Naive B cell (primary cell): ENCODE measurements at regions not wholly inside any gene's neighbourhood (a gene's known extent, or its start where the extent isn't known, plus 50 kb on each side); places are given as distances from the start of the nearest gene placed in this dataset.
"Not testable (repeated sequence)": the region's sequence is repeated elsewhere in the genome, so short reads cannot be mapped to it uniquely, and the experiment has no call there.

Experiments
- ATAC-seq, 2 donors: fragments of 150-1000 bp; cut with Tn5 transposase; 2 replicates each; pipeline ENCODE4 v1.10.0; 2021; ENCODE audit warnings: low read depth in 2 of 2, mild to moderate bottlenecking in 2 of 2, moderate library complexity in 2 of 2
- DNase-seq: peaks from one replicate; pipeline ENCODE4 v3.0.0; 2022
- H3K27ac Mint-ChIP-seq, 6 donors: one replicate each; pipeline ENCODE4 v1.8.0; 2020 to 2022; ENCODE audit warnings: mild to moderate bottlenecking in 6 of 6, mixed read lengths in 6 of 6, moderate library complexity in 5 of 6, inconsistent platforms in 2 of 6
- H3K27me3 Mint-ChIP-seq, 3 donors: one replicate each; pipeline ENCODE4 v1.8.0; 2021 to 2022; ENCODE audit warnings: mixed read lengths in 3 of 3, mild to moderate bottlenecking in 1 of 3
- H3K36me3 Mint-ChIP-seq, 2 donors: one replicate each; pipeline ENCODE4 v1.8.0; 2020 to 2022; ENCODE audit warnings: mixed read lengths in 2 of 2, inconsistent platforms in 1 of 2, mild to moderate bottlenecking in 1 of 2
- H3K4me1 Mint-ChIP-seq, 3 donors: one replicate each; pipeline ENCODE4 v1.8.0; 2020 to 2022; ENCODE audit warnings: mixed read lengths in 3 of 3, inconsistent platforms in 1 of 3, mild to moderate bottlenecking in 1 of 3, moderate library complexity in 1 of 3
- H3K4me3 Mint-ChIP-seq, 8 donors: one replicate each; pipeline ENCODE4 v1.8.0; 2020 to 2022; ENCODE audit warnings: mild to moderate bottlenecking in 8 of 8, mixed read lengths in 8 of 8, moderate library complexity in 8 of 8, inconsistent platforms in 2 of 8
- H3K9me3 Mint-ChIP-seq, 7 donors: one replicate each; pipeline ENCODE4 v1.8.0; 2020 to 2022; ENCODE audit warnings: mixed read lengths in 7 of 7, mild to moderate bottlenecking in 5 of 7, inconsistent platforms in 2 of 7, moderate library complexity in 1 of 7

DNA sequence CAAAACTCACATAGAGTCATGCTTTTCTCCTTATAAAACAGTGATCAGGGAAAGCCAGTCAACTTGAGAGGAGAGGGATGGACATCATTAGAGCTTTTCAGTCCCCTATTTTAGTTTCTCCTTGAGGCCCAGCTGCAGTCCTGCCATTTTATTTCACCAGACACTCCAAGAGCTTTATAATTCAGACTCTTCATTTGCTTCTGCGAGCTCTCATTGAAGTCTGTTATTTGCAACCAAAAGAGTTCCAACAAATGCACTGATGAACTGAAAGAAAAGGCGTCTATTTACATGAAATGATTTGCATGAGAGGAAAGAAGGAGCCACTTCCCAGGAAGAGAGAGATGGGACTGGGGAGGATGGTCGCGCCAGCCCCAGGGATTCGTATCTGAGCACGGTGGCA lies 86.8 kb downstream of the NDUFA12 start:
- Mint-ChIP-seq H3K4me1 (no peaks in the 10 kb centered on the region), H3K9me3 (peaks cover 0 to 6% (median 3%) of the 10 kb centered on the region in 7 donors), H3K36me3 (no peaks in the 10 kb centered on the region), H3K27me3 (peaks cover 0 to 8% (median 6%) of the 10 kb centered on the region in 3 donors), H3K4me3 (no peak overlapping the region), H3K27ac (no peak overlapping the region)
- DNase-seq: no peak
- no peak for ATAC-seq

DNA sequence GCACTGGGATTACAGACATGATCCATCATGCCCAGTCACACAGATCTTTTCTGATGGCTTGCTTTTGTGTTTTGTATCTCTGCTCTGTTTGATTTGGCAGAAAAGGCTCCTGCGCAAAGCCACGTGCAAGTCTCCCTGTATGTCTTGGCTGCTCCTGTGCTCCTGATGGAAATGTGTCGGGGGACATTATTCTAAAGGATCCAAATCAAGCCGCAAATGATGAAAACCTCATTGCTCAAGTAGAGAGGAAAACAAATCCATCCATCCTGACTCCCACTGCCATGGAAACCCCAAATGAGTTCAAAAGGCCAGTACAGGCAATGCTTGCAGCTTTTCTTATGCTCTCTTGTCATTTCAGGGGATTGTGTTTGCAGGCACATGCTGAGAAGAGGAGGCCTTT lies 93.8 kb downstream of the NDUFA12 start:
- Mint-ChIP-seq H3K9me3 (peaks cover 3 to 23% (median 12%) of the 10 kb centered on the region in 7 donors), H3K4me1 (no peaks in the 10 kb centered on the region), H3K4me3 (no peak overlapping the region), H3K27me3 (peaks cover 6 to 21% (median 12%) of the 10 kb centered on the region in 3 donors), H3K36me3 (peaks cover 12 to 14% of the 10 kb centered on the region in 2 donors), H3K27ac (no peak overlapping the region)
- ATAC-seq (no peak), DNase-seq (no peak)

GRCh38 chr12:94905749-94906148 lies 97.7 kb downstream of the NDUFA12 start:
- Mint-ChIP-seq H3K9me3 (peaks cover 3 to 19% (median 10%) of the 10 kb centered on the region in 7 donors), H3K36me3 (peaks cover 12 to 14% of the 10 kb centered on the region in 2 donors), H3K27me3 (peaks cover 6 to 21% (median 12%) of the 10 kb centered on the region in 3 donors)
- H3K27ac Mint-ChIP-seq, H3K4me3 Mint-ChIP-seq, DNase-seq, H3K4me1 Mint-ChIP-seq, ATAC-seq: not testable (repeated sequence)

- DNase-seq: no peak
- peaks cover 0 to 5% (median 3%) of the 10 kb centered on the region in 3 donors for H3K27me3 Mint-ChIP-seq
- no peak for ATAC-seq
- H3K36me3 Mint-ChIP-seq: no peaks in the 10 kb centered on the region
- H3K4me1 Mint-ChIP-seq: peaks cover 0 to 9% (median 0%) of the 10 kb centered on the region in 3 donors
- no peak overlapping the region for H3K4me3 Mint-ChIP-seq
- H3K9me3 Mint-ChIP-seq: peaks cover 0 to 4% (median 2%) of the 10 kb centered on the region in 7 donors
- peak overlapping the region in 1 of 6 donors; percentile 41 for H3K27ac Mint-ChIP-seq
Observed at GRCh38 chr12:94900496-94900895, 103.0 kb downstream of the NDUFA12 start.

- peaks cover 4 to 8% (median 5%) of the 10 kb centered on the region in 3 donors for H3K27me3 Mint-ChIP-seq
- H3K36me3 Mint-ChIP-seq: no peaks in the 10 kb centered on the region
- ATAC-seq: no peak
- no peak for DNase-seq
- H3K9me3 Mint-ChIP-seq: no peaks in the 10 kb centered on the region
- H3K4me1 Mint-ChIP-seq: peaks cover 0 to 9% (median 0%) of the 10 kb centered on the region in 3 donors
- H3K4me3 Mint-ChIP-seq: no peak overlapping the region
- H3K27ac Mint-ChIP-seq: no peak overlapping the region
Observed at GRCh38 chr12:94898388-94898787, 105.1 kb downstream of the NDUFA12 start.

DNA sequence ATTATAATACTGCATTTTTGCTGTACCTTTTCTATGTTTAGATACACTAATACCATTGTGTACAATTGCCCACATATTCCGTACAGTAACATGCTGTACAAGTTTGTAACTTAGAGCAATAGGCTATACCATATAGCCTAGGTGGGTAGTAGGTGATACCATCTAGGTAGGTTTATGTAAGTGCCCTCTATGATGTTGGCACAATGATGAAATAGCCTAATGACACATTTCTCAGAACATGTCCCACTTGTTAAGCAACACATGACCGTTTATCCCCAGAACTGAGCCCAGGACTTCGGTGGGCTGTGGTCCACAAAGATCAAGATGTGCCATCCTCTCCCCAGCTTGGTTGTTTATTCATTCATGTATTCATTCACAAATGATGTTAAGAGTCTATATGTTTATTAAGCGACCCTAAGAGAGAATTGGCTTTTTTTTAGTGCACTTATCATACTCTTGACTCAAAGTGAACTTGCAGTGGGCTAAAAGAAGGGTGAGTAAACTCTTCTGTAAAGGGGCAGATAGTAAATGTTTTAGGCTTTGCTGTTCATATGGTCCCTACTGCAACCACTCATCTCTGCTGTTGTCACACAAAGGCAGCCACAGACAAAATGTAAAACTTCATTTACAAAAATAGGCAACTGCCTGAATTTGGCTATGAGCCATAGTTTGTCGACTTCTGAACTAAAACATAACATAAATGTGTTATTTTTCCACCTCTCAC lies 110.8 kb downstream of the NDUFA12 start:
- H3K27me3 Mint-ChIP-seq: peaks cover 16 to 42% (median 32%) of the 10 kb centered on the region in 3 donors
- H3K27ac Mint-ChIP-seq: no peak overlapping the region
- H3K4me1 Mint-ChIP-seq: no peaks in the 10 kb centered on the region
- no peak overlapping the region for H3K4me3 Mint-ChIP-seq
- DNase-seq: no peak
- no peaks in the 10 kb centered on the region for H3K36me3 Mint-ChIP-seq
- ATAC-seq: no peak
- no peaks in the 10 kb centered on the region for H3K9me3 Mint-ChIP-seq

GRCh38 chr12:94889445-94890210 lies 113.9 kb downstream of the NDUFA12 start:
- H3K4me3 Mint-ChIP-seq: no peak overlapping the region
- ATAC-seq (no peak), DNase-seq (no peak)
- no peaks in the 10 kb centered on the region for H3K36me3 Mint-ChIP-seq
- H3K27me3 Mint-ChIP-seq: peaks cover 16 to 42% (median 32%) of the 10 kb centered on the region in 3 donors
- no peaks in the 10 kb centered on the region for H3K9me3 Mint-ChIP-seq
- H3K4me1 Mint-ChIP-seq: no peaks in the 10 kb centered on the region
- no peak overlapping the region for H3K27ac Mint-ChIP-seq

- Mint-ChIP-seq H3K36me3 (no peaks in the 10 kb centered on the region), H3K27me3 (peaks cover 30 to 66% (median 33%) of the 10 kb centered on the region in 3 donors), H3K4me3 (no peak overlapping the region), H3K9me3 (no peaks in the 10 kb centered on the region), H3K4me1 (peaks cover 7 to 13% (median 12%) of the 10 kb centered on the region in 3 donors), H3K27ac (peak overlapping the region in 2 of 6 donors; percentile 42 to 67)
- no peak for ATAC-seq
- no peak for DNase-seq
Observed at GRCh38 chr12:94879542-94879941, 124.0 kb downstream of the NDUFA12 start.

DNA sequence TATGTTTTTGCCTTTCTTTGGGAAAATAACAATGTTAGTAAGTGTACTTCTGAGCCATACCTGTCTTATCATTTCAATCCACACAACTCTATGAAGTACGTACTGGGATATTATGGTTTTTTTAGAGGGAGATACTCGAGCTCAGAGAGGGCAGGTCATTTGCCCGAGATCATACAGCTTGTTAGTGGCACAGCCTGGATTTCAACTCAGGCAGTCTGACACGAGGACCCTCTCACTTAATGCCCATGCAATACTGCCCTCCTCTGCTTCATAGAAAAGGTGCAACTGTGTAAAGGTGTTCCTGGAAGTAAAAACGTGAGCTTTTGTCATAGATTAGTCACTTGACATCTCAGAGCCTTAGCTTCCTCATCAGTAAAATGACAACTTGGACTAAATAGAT lies 128.0 kb downstream of the NDUFA12 start:
- DNase-seq (peak; percentile 62), ATAC-seq (peak; percentile 77 to 82)
- Mint-ChIP-seq H3K27ac (peak overlapping the region in 1 of 6 donors; percentile 63), H3K4me1 (peaks cover 24 to 38% (median 30%) of the 10 kb centered on the region in 3 donors), H3K27me3 (peaks cover 45 to 74% (median 45%) of the 10 kb centered on the region in 3 donors), H3K36me3 (no peaks in the 10 kb centered on the region), H3K9me3 (no peaks in the 10 kb centered on the region), H3K4me3 (peak overlapping the region in 7 of 8 donors; percentile 31 to 78 (median 44))

DNA sequence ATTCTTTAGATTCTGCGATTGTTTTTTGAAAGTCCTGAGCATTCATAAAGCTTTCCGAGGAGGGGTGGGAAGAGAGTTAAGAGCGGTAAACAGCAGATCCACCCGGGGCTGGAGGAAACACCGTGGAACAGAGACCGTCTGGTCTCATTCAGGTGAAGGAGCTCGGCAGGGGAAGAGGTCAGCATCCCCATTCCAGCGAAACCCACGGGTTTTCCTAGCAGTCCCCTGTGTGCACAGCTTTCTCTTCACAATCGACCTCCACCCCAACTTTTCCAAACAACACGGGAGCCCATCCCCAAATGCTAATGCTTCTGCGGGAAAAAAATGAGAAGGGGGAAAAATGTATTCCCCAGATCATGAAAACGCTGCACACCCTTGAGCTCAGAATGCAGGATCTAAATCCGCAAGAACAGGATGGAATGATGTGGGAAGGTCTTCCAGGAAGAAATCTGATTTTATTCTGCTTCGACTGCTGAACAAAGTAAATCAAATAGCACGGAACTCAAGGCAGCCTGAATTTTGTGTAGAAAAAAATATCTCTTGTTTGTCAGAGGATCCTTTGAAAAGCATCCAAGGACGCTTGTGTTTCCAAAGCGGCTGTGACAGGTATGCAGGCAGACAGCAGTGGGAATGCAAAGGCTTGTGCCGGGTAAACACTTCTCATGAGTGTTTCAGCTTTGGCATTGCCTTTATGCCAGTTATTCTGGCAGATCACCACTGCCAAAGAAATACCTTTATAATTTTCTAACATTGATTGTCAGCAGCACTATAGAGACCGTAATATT lies 128.8 kb downstream of the NDUFA12 start:
- ATAC-seq: no peak
- H3K27me3 Mint-ChIP-seq: peaks cover 42 to 66% (median 42%) of the 10 kb centered on the region in 3 donors
- H3K36me3 Mint-ChIP-seq: no peaks in the 10 kb centered on the region
- H3K27ac Mint-ChIP-seq: peak overlapping the region in 1 of 6 donors; percentile 92
- DNase-seq: no peak
- peaks cover 28 to 40% (median 30%) of the 10 kb centered on the region in 3 donors for H3K4me1 Mint-ChIP-seq
- H3K4me3 Mint-ChIP-seq: peak overlapping the region; percentile 78 to 94 (median 88)
- H3K9me3 Mint-ChIP-seq: no peaks in the 10 kb centered on the region

DNA sequence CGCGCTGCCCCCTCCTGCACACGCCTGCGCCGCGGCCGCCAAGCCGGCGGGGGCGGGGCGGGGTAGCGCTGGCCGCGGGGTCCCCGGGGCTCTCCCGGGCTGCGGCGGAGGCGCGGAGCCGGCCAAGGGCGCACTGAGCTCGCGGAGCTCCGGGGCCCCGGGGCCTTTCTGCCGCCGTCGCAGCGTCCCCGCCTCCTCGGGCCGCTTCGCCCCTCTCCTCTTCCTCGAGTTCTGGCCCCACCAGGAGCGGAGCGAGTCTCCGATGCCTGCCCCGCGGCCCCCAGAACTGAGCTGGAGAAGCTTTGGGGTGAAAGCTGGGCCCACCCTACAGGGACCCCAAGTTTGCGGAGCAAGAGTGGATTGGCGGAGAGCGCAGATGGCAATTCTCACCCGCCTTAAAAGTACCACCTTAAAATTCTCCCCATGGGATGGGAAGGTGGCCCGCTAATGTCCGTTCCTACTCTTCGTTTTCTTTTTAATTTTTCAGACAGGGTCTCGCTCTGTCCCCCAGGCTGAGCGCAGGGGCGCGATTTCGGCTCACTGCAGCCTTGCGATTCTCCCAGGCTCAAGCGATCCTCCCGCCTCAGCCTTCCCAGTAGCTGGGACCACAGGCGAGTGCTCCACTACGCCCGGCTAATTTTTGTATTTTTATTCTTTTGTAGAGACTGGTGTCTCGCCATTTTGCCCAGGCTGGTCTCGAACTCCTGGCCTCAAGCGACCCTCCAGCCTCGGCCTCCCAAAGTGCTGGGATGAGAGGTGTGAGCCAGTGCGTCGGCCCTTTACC lies 129.6 kb downstream of the NDUFA12 start:
- peak overlapping the region in 1 of 6 donors; percentile 92 for H3K27ac Mint-ChIP-seq
- ATAC-seq: peak in 1 of 2 donors; percentile 49
- peak overlapping the region; percentile 78 to 94 (median 88) for H3K4me3 Mint-ChIP-seq
- H3K4me1 Mint-ChIP-seq: peaks cover 28 to 40% (median 30%) of the 10 kb centered on the region in 3 donors
- no peaks in the 10 kb centered on the region for H3K9me3 Mint-ChIP-seq
- DNase-seq: peak; percentile 18
- H3K36me3 Mint-ChIP-seq: no peaks in the 10 kb centered on the region
- peaks cover 37 to 60% (median 43%) of the 10 kb centered on the region in 3 donors for H3K27me3 Mint-ChIP-seq

DNA sequence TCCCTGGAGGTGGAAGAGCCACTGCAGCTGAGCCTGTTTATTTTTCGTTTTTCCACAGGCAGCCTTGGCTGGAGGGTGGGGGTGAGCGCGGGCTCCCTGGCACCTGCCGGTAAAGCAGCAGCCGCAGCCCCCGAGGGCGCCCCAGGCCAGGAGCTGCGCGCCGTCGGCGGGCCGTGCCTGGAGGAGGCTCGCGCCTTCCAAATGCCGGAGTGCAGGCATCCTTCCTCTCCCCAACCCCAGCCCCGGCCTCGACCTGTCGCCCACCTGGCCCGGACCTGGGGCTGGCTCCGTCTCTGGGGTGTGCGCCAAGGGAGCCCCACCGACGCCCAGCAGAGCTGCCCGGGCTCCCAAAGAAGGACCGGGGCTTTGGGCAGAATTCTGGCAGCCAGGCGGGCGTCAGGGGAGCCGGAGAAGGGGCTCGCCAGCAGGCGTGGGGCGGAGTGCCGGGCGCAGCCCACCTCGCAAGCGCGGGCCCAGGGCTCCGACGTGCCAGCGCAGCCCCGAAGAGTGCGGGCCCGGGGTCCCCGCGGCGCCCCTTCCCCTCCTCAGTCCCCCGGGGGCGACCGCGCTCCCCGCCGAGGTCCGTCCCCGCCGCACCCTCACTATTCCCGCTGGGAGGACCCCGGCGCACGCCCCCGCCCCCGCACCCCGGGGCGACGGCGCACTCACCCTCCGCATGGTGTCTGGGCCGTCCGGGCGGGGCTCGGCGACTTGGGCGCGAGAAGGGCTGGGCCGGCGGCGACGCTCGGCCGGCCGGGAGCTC lies 130.3 kb downstream of the NDUFA12 start:
- Mint-ChIP-seq H3K4me1 (peaks cover 28 to 40% (median 30%) of the 10 kb centered on the region in 3 donors), H3K27ac (peak overlapping the region in 1 of 6 donors; percentile 93)

More for the DNA sequence above, 130.3 kb downstream of the NDUFA12 start:
- Mint-ChIP-seq H3K9me3 (no peaks in the 10 kb centered on the region), H3K27me3 (peaks cover 30 to 56% (median 43%) of the 10 kb centered on the region in 3 donors), H3K4me3 (peak overlapping the region; percentile 35 to 89 (median 80)), H3K36me3 (no peaks in the 10 kb centered on the region)
- ATAC-seq (peak; percentile 20 to 39), DNase-seq (no peak)
